Stomach (tissue), 8 donors: ENCODE measurements at regions not wholly inside any gene's neighbourhood (a gene's known extent, or its start where the extent isn't known, plus 50 kb on each side); places are given as distances from the start of the nearest gene placed in this dataset.

Source experiments
- DNase-seq, 2 donors: peaks; one replicate each; pipeline versions ENCODE4 v3.0.0 to v3.0.0-alpha.2; 2013 to 2019
- H3K27ac ChIP-seq, 5 donors: fragments of 200-600 bp in 4 of 5; sonication (generic) in 4 of 5; one replicate each; pipeline ENCODE4 v1.5.1; 2013 to 2019; ENCODE audit warnings: mild to moderate bottlenecking in 1 of 5, moderate library complexity in 1 of 5
- H3K27me3 ChIP-seq, 3 donors: fragments of 200-600 bp; sonication (generic); one replicate each; pipeline ENCODE4 v1.5.1; 2017 to 2019; ENCODE audit warnings: mixed run types in 1 of 3
- H3K36me3 ChIP-seq, 4 donors: fragments of 200-600 bp; sonication (generic); 1 replicate in 3 of 4; 2 replicates in 1 of 4; pipeline ENCODE4 v1.5.1; 2016 to 2019
- H3K4me1 ChIP-seq, 4 donors: fragments of 200-600 bp; sonication (generic); one replicate each; pipeline ENCODE4 v1.5.1; 2016 to 2019
- H3K4me3 ChIP-seq, 4 donors: fragments of 200-600 bp; sonication (generic) in 3 of 4; one replicate each; pipeline ENCODE4 v1.5.1; 2016 to 2019; ENCODE audit warnings: mild to moderate bottlenecking in 1 of 4
- H3K9me3 ChIP-seq, 4 donors: fragments of 200-600 bp; sonication (generic); one replicate each; pipeline ENCODE4 v1.5.1; 2016 to 2019
- EP300 ChIP-seq: sonication (generic); formaldehyde crosslinking; IDR thresholded peaks from one replicate; pipeline ENCODE4 v1.6.1; 2017; ENCODE audit warnings: antibody characterized with exemption
- POLR2A ChIP-seq, 4 donors: fragments of 450-650 bp; IDR thresholded peaks; one replicate each; pipeline ENCODE4 v1.6.1; 2016; ENCODE audit warnings: antibody characterized with exemption in 4 of 4, control low read depth in 2 of 4, mild to moderate bottlenecking in 1 of 4, moderate library complexity in 1 of 4
- POLR2AphosphoS5 ChIP-seq, 3 donors: sonication (generic); formaldehyde crosslinking; IDR thresholded peaks; one replicate each; pipeline ENCODE4 v1.6.1; 2016; ENCODE audit warnings: antibody characterized with exemption in 3 of 3
- WGBS, 5 donors: extraction: QIAGEN DNeasy Blood & Tissue Kit in 3 of 5; methylation state at CpG; one replicate each; pipeline versions ENCODE4 v1.1.5 to v1.1.7; 2013 to 2018; 5-methylcytosine and 5-hydroxymethylcytosine counted together
- intact Hi-C: fragments of 100-400 bp; cut with DNase I; formaldehyde crosslinking; loops from one replicate; pipeline ENCODE4 v1.15.1; 2023; ENCODE audit warnings: low total_unique reads
- TF ChIP-seq, protein P1 (sequence below), 7 experiments: fragments of 450-650 bp in 4 of 7; fragments of 200-600 bp in 3 of 7; sonication (generic) in 3 of 7; IDR thresholded peaks; one replicate each; pipeline ENCODE4 v1.5.1; 2016 to 2019; ENCODE audit warnings: antibody characterized with exemption in 7 of 7, control low read depth in 2 of 7, mild to moderate bottlenecking in 1 of 7
- donor health status: healthy with polysubstance abuse.
- donor health status: Bipolar disorder and iron deficiency.
- donor health status: healthy.

DNA sequence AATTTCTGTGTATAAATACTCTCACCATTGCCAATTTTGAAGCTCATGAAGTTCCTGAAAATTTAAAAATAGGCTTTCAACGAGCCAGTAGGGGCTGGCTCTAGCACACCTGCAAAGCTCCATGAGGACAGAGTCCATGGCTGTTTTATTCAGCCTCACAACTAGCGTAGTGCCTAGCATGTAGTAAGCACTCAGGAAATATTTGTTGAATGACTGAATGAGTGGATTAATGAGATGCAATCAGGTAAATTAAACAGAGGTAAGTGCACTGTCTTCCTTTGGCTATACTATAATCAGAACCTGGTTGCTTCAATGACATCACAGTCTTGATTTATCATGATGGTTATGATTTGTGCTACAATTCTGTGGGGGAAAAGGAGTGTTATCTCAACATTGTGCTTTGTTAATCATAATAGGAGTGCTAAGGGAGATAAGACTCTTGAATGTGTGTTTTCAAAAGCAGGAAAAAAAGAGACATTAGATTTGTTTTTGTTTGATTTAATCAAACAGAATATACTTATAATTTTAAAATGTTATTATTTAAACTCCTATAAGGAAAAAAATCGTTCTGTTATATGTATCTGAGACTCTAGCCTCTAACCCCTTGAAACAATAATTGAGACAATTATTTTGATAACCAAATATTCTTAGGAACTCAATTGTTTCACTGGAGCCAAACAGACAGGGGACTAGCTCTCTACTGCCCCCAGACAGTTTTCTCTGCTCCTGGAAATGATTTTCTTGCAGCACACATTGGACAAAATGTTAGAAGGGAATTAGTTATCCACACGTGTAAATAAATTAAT lies 171.7 kb upstream of the ATP11B start:
- Histone ChIP-seq H3K9me3 (no peaks in the 10 kb centered on the region), H3K27ac (no peak overlapping the region), H3K36me3 (no peaks in the 10 kb centered on the region), H3K27me3 (no peaks in the 10 kb centered on the region), H3K4me3 (no peak overlapping the region), H3K4me1 (peaks cover 0 to 10% (median 7%) of the 10 kb centered on the region in 4 donors)
- no peak for DNase-seq
- TF ChIP-seq POLR2AphosphoS5 (IDR thresholded peaks at IDR 0.05) (no peak), EP300 (no peak), POLR2A (IDR thresholded peaks at IDR 0.05) (no peak)
- TF ChIP-seq, protein P1, sequence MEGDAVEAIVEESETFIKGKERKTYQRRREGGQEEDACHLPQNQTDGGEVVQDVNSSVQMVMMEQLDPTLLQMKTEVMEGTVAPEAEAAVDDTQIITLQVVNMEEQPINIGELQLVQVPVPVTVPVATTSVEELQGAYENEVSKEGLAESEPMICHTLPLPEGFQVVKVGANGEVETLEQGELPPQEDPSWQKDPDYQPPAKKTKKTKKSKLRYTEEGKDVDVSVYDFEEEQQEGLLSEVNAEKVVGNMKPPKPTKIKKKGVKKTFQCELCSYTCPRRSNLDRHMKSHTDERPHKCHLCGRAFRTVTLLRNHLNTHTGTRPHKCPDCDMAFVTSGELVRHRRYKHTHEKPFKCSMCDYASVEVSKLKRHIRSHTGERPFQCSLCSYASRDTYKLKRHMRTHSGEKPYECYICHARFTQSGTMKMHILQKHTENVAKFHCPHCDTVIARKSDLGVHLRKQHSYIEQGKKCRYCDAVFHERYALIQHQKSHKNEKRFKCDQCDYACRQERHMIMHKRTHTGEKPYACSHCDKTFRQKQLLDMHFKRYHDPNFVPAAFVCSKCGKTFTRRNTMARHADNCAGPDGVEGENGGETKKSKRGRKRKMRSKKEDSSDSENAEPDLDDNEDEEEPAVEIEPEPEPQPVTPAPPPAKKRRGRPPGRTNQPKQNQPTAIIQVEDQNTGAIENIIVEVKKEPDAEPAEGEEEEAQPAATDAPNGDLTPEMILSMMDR (IDR thresholded peaks at IDR 0.05), result no peak
- intact Hi-C loops, result no loop called here
- 21 to 26% (median 23%) methylated on average over 4 of the region's 4 CpGs for WGBS, 5 donors

DNA sequence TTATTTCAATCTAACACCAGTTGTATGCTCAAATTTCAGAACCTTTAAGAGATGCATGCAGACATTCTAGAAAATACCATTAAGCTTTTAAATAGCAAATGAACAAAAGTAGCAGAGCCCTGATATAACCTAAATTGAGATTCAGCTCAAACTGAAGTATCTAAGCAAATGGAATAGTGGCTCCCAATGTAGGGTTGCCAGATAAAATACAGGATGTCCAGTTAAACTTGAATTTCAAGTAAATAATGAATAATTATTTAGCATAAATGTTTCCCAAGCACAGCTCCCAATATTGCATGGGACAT lies 171.1 kb upstream of the ATP11B start:
- H3K9me3 ChIP-seq, result no peaks in the 10 kb centered on the region
- DNase-seq, result no peak
- TF ChIP-seq EP300 (no peak), POLR2AphosphoS5 (IDR thresholded peaks at IDR 0.05) (no peak), POLR2A (IDR thresholded peaks at IDR 0.05) (no peak)
- TF ChIP-seq, protein P1 (IDR thresholded peaks at IDR 0.05), result no peak
- H3K27me3 ChIP-seq, result no peaks in the 10 kb centered on the region
- intact Hi-C loops, result no loop called here
- H3K4me3 ChIP-seq, result no peak overlapping the region
- H3K4me1 ChIP-seq, result peaks cover 0 to 10% (median 8%) of the 10 kb centered on the region in 4 donors
- no peak overlapping the region for H3K27ac ChIP-seq
- H3K36me3 ChIP-seq, result no peaks in the 10 kb centered on the region

DNA sequence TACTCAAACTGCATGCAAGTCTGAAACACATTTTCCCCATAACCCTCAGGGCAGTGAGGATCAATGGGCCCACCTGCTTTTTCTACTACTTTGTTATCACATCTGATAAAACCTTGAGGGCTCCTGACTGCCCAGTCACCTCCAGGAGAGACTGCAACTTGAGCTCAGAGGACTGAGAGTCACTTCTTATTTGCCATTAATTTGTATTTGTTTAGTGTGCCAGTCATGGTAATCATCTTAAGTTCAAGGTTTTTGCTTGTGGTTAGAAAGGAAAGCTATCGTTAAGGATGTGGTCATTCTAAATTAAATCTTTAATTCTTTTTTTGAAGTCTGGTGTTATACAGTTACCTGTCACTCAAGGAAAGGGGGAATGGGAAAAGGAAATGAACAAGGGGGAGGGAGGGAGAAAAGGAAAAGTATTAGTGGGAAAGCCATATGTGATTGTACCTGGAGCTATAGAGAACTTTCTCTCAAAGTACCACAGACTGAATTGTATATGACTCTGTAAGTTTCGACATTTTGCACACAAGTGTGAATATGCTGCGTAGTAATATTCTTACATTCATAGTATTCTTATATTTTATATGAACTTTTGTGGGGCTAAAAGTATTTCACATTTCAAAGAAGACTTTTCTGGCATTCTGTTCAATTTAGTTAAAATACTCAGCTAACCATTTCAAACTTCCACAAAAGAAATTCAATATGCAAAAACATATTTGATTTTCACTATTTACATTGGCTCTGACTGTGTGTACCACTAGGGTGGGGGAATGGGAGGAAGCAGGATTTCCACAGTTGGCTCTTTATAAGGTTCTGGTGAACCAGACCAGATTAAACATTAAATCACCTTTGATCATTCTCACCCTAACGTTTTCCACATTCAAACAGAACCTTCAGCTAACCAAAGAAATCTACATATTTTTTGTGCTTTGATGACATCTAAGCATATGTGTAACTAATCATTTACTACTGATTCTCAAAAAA lies 166.5 kb upstream of the ATP11B start:
- H3K36me3 ChIP-seq, result no peaks in the 10 kb centered on the region
- H3K4me3 ChIP-seq, result no peak overlapping the region
- intact Hi-C loops, result no loop called here
- 23 to 42% (median 35%) methylated on average over 4 of the region's 4 CpGs for WGBS, 5 donors
- peak; percentile 37 to 38 for DNase-seq
- H3K27me3 ChIP-seq, result no peaks in the 10 kb centered on the region
- no peaks in the 10 kb centered on the region for H3K9me3 ChIP-seq
- H3K4me1 ChIP-seq, result peaks cover 0 to 10% (median 5%) of the 10 kb centered on the region in 4 donors
- TF ChIP-seq POLR2A (IDR thresholded peaks at IDR 0.05), result no peak
- TF ChIP-seq POLR2AphosphoS5 (IDR thresholded peaks at IDR 0.05), result peak in 2 of 3 donors; percentile 9 to 11
- no peak for TF ChIP-seq EP300
- TF ChIP-seq, protein P1 (IDR thresholded peaks at IDR 0.05), result no peak
- H3K27ac ChIP-seq, result peak overlapping the region in 4 of 5 donors; percentile 42 to 76 (median 46)

DNA sequence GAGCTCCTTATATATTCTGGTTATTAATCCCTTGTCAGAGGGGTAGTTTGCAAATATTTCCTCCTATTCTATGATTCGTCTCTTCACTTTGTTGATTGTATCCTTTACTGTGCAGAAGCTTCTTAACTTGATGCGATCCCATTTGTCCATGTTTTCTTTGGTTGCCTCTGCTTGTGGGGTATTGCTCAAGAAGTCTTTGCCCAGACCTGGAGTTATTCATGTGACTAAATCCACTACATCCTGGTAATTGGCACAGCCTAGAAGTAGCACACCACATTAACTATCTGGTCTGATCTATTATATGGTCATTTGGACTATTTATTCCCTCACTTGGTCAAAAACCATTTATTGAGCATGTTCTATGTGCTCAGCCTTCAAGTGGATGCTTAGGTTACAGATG lies 164.8 kb upstream of the ATP11B start:
- H3K27me3 ChIP-seq, result no peaks in the 10 kb centered on the region
- 82 to 95% (median 88%) methylated on average over 2 of the region's 2 CpGs for WGBS, 5 donors
- H3K9me3 ChIP-seq, result no peaks in the 10 kb centered on the region
- H3K4me1 ChIP-seq, result peaks cover 2 to 10% (median 5%) of the 10 kb centered on the region in 4 donors
- no peak overlapping the region for H3K4me3 ChIP-seq
- H3K36me3 ChIP-seq, result no peaks in the 10 kb centered on the region
- TF ChIP-seq, protein P1 (IDR thresholded peaks at IDR 0.05), result no peak
- no peak for TF ChIP-seq POLR2AphosphoS5 (IDR thresholded peaks at IDR 0.05)
- TF ChIP-seq EP300, result no peak
- no peak for TF ChIP-seq POLR2A (IDR thresholded peaks at IDR 0.05)
- DNase-seq, result no peak
- H3K27ac ChIP-seq, result no peak overlapping the region
- intact Hi-C loops, result no loop called here
